HepG2 (cell line): ENCODE measurements at regions not wholly inside any gene's neighbourhood (a gene's known extent, or its start where the extent isn't known, plus 50 kb on each side); places are given as distances from the start of the nearest gene placed in this dataset.

Source experiments
- ATAC-seq: fragments of 200-7000 bp; cut with Tn5 transposase; 3 replicates; pipeline ENCODE4 v1.9.1; 2020; ENCODE audit warnings: mild to moderate bottlenecking, moderate library complexity
- BruUV-seq: library from RNA; stranded (reverse); fragments of 400-500 nt; replicated peaks from 2 replicates; lab custom pipeline; 2021; lab: Mats Ljungman, UMichigan
- CTCF ChIA-PET: fragments of 300-600 bp; formaldehyde crosslinking; extraction: SDS; loops from one replicate; lab custom pipeline; 2021; ENCODE audit warnings: low total read pairs, inconsistent platforms, low intra/inter-chr PET ratio; lab: Yijun Ruan, JAX
- POLR2A ChIA-PET: fragments of 350-600 bp; sonication (Branson Sonifier 250); formaldehyde crosslinking; loops from one replicate; lab custom pipeline; 2020; ENCODE audit warnings: antibody characterized with exemption, inconsistent platforms; lab: Yijun Ruan, JAX
- DNase-seq: peaks from one replicate; pipeline ENCODE4 v3.0.0-alpha.2; 2015; ENCODE audit warnings: low spot score
- FAIRE-seq: peaks from 3 replicates; lab custom pipeline; 2011; peaks lifted over from hg19 to GRCh38; lab: Jason Lieb, UNC
- H2AFZ ChIP-seq: one replicate; pipeline ENCODE4 v1.6.1; 2011; ENCODE audit warnings: low read length, inconsistent platforms
- H3K27ac ChIP-seq: fragments of 300-600 bp; 3 replicates; pipeline ENCODE4 v1.8.0; 2011; ENCODE audit warnings: mixed run types, mild to moderate bottlenecking, mixed read lengths, low read length, inconsistent platforms; ENCODE audit not compliant: insufficient read depth; ENCODE audit errors: extremely low read length
- H3K27me3 ChIP-seq, 2 experiments: fragments of 200-600 bp in 1 of 2; 2 replicates in 1 of 2; 3 replicates in 1 of 2; pipeline versions ENCODE4 v1.6.0 to v1.8.0; 2011; ENCODE audit warnings: low read length in 2 of 2, mild to moderate bottlenecking in 2 of 2, moderate library complexity in 2 of 2, inconsistent platforms in 1 of 2; ENCODE audit not compliant: insufficient read depth in 2 of 2, control insufficient read depth in 1 of 2
- H3K36me3 ChIP-seq, 2 experiments: fragments of 200-600 bp in 1 of 2; replicated peaks in 1 of 2; 2 replicates in 1 of 2; 3 replicates in 1 of 2; pipeline versions ENCODE4 v1.5.1 to v1.8.0; 2011; ENCODE audit warnings: low read length in 2 of 2, inconsistent platforms in 1 of 2; ENCODE audit not compliant: insufficient read depth in 2 of 2, control insufficient read depth in 1 of 2
- H3K4me1 ChIP-seq: 2 replicates; pipeline ENCODE4 v1.5.1; 2012; ENCODE audit warnings: low read length, inconsistent platforms; ENCODE audit not compliant: insufficient read depth
- H3K4me2 ChIP-seq: 2 replicates; pipeline ENCODE4 v1.6.0; 2011; ENCODE audit warnings: low read depth, low read length, inconsistent platforms
- H3K4me3 ChIP-seq, 3 experiments: fragments of 200-600 bp in 1 of 3; sonication (generic), shearing (Covaris generic) in 1 of 3; replicated peaks in 1 of 3; 2 replicates each; pipeline ENCODE4 v1.5.1; 2011 to 2016; ENCODE audit warnings: low read length in 3 of 3, inconsistent platforms in 2 of 3, low read depth in 2 of 3, mild to moderate bottlenecking in 2 of 3, control low read depth in 1 of 3, mixed read lengths in 1 of 3; ENCODE audit not compliant: insufficient read depth in 1 of 3
- H3K79me2 ChIP-seq: one replicate; pipeline ENCODE4 v1.6.1; 2011; ENCODE audit warnings: low read length, inconsistent platforms; ENCODE audit not compliant: insufficient read depth
- H3K9ac ChIP-seq: 2 replicates; pipeline ENCODE4 v1.6.0; 2011; ENCODE audit warnings: mild to moderate bottlenecking, low read depth, low read length, inconsistent platforms; ENCODE audit not compliant: insufficient read depth
- H3K9me3 ChIP-seq: 2 replicates; pipeline ENCODE4 v1.5.1; 2012; ENCODE audit warnings: mild to moderate bottlenecking, low read length
- H4K20me1 ChIP-seq: 2 replicates; pipeline ENCODE4 v1.6.0; 2011; ENCODE audit warnings: inconsistent platforms, mild to moderate bottlenecking, low read length, moderate library complexity; ENCODE audit not compliant: insufficient read depth
- CC2D1A ChIP-seq: sonication (generic); formaldehyde crosslinking; IDR thresholded peaks from 2 replicates; pipeline ENCODE4 v1.8.1; 2023; ENCODE audit warnings: mild to moderate bottlenecking, missing genetic modification reagents
- ERF ChIP-seq: IDR thresholded peaks from 2 replicates; pipeline ENCODE4 v1.6.1; 2018; ENCODE audit warnings: missing biosample characterization, missing genetic modification reagents
- HIVEP1 ChIP-seq: sonication (generic); formaldehyde crosslinking; IDR thresholded peaks from 2 replicates; pipeline ENCODE4 v1.4.0; 2020; ENCODE audit warnings: mild to moderate bottlenecking, missing genetic modification reagents
- JARID2 ChIP-seq: sonication (generic); formaldehyde crosslinking; IDR thresholded peaks from 2 replicates; pipeline ENCODE4 v1.8.1; 2023; ENCODE audit warnings: missing genetic modification reagents, inconsistent platforms; ENCODE audit not compliant: insufficient replicate concordance
- NCOA5 ChIP-seq: sonication (generic); formaldehyde crosslinking; IDR thresholded peaks from 2 replicates; pipeline ENCODE4 v1.4.0; 2020; ENCODE audit warnings: missing genetic modification reagents
- PHF21A ChIP-seq: sonication (generic); formaldehyde crosslinking; IDR thresholded peaks from 2 replicates; pipeline ENCODE4 v1.5.0; 2020; ENCODE audit warnings: mild to moderate bottlenecking, missing genetic modification reagents
- REL ChIP-seq: sonication (generic); formaldehyde crosslinking; conservative IDR thresholded peaks from 2 replicates; pipeline ENCODE4 v1.8.0; 2022; ENCODE audit warnings: mild to moderate bottlenecking, missing genetic modification reagents, moderate library complexity
- RFXANK ChIP-seq: IDR thresholded peaks from 2 replicates; pipeline ENCODE4 v1.6.1; 2016
- SNAI1 ChIP-seq: sonication (generic); formaldehyde crosslinking; IDR thresholded peaks from 2 replicates; pipeline ENCODE4 v1.5.0; 2020; ENCODE audit warnings: mild to moderate bottlenecking, missing genetic modification reagents, borderline replicate concordance
- SP4 ChIP-seq: sonication (generic); formaldehyde crosslinking; IDR thresholded peaks from 2 replicates; pipeline ENCODE4 v1.8.1; 2023; ENCODE audit warnings: mild to moderate bottlenecking, missing genetic modification reagents
- TBP ChIP-seq: sonication (generic); formaldehyde crosslinking; IDR thresholded peaks from 2 replicates; pipeline ENCODE4 v1.5.0; 2020; ENCODE audit warnings: missing genetic modification reagents
- ZNF350 ChIP-seq: sonication (generic); formaldehyde crosslinking; IDR thresholded peaks from 2 replicates; pipeline ENCODE4 v1.4.0; 2020; ENCODE audit warnings: mild to moderate bottlenecking, low read depth, missing genetic modification reagents, borderline replicate concordance
- ZNF558 ChIP-seq: sonication (generic); formaldehyde crosslinking; IDR thresholded peaks from 2 replicates; pipeline ENCODE4 v1.9.0; 2022; ENCODE audit warnings: mild to moderate bottlenecking, missing genetic modification reagents, borderline replicate concordance
- ZNF577 ChIP-seq: sonication (generic); formaldehyde crosslinking; IDR thresholded peaks from 2 replicates; pipeline ENCODE4 v1.4.0; 2020; ENCODE audit warnings: mild to moderate bottlenecking, low read depth, missing genetic modification reagents, borderline replicate concordance
- ZNF790 ChIP-seq: sonication (generic); formaldehyde crosslinking; IDR thresholded peaks from 2 replicates; pipeline ENCODE4 v1.8.0; 2022; ENCODE audit warnings: missing genetic modification reagents, mild to moderate bottlenecking, borderline replicate concordance
- WGBS: methylation state at CpG from one replicate; pipeline ENCODE4 v1.1.6; 2017; ENCODE audit warnings: low lambda C conversion rate; 5-methylcytosine and 5-hydroxymethylcytosine counted together
- in situ Hi-C: cut with HindIII; loops from 2 replicates; pipeline ENCODE4 v1.10.0; 2017; ENCODE audit warnings: low pct_unique_long_range_greater_than_20kb; ENCODE audit not compliant: extremely low pct_ligation_motif_present
- intact Hi-C: fragments of 100-400 bp; cut with micrococcal nuclease; formaldehyde crosslinking; loops from one replicate; pipeline ENCODE4 v1.10.0; 2022; ENCODE audit not compliant: unreplicated experiment
- TF ChIP-seq, protein P1 (sequence below): IDR thresholded peaks from 2 replicates; pipeline ENCODE4 v1.6.1; 2016; ENCODE audit warnings: mild to moderate bottlenecking, missing biosample characterization, missing genetic modification reagents
- TF ChIP-seq, protein P2 (sequence below), 2 experiments: fragments of 450-650 bp in 1 of 2; sonication (generic) in 1 of 2; formaldehyde crosslinking; IDR thresholded peaks; 2 replicates each; pipeline versions ENCODE4 v1.5.0 to v1.8.0; 2020 to 2022; ENCODE audit warnings: mild to moderate bottlenecking in 1 of 2, missing genetic modification reagents in 1 of 2
- TF ChIP-seq, protein P3 (sequence below): sonication (generic); formaldehyde crosslinking; IDR thresholded peaks from one replicate; pipeline ENCODE4 v1.5.1; 2020; ENCODE audit warnings: mild to moderate bottlenecking, missing genetic modification reagents; ENCODE audit errors: not compliant biosample characterization

GRCh38 chr1:208513799-208514198 lies 269.6 kb upstream of the PLXNA2 start (continued):
- TF ChIP-seq, protein P1, sequence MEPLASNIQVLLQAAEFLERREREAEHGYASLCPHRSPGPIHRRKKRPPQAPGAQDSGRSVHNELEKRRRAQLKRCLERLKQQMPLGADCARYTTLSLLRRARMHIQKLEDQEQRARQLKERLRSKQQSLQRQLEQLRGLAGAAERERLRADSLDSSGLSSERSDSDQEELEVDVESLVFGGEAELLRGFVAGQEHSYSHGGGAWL (CRISPR knock-in tag), result no peak
- TF ChIP-seq TBP (no peak), HIVEP1 (CRISPR knock-in tag) (no peak), ZNF790 (CRISPR knock-in tag) (no peak), CC2D1A (CRISPR knock-in tag) (no peak), PHF21A (no peak), NCOA5 (CRISPR knock-in tag) (no peak), ZNF350 (CRISPR knock-in tag) (no peak), REL (no peak), ZNF558 (CRISPR knock-in tag) (no peak), JARID2 (CRISPR knock-in tag) (no peak), ZNF577 (no peak), SNAI1 (CRISPR knock-in tag) (no peak), RFXANK (no peak), SP4 (CRISPR knock-in tag) (no peak)
- TF ChIP-seq, protein P2, sequence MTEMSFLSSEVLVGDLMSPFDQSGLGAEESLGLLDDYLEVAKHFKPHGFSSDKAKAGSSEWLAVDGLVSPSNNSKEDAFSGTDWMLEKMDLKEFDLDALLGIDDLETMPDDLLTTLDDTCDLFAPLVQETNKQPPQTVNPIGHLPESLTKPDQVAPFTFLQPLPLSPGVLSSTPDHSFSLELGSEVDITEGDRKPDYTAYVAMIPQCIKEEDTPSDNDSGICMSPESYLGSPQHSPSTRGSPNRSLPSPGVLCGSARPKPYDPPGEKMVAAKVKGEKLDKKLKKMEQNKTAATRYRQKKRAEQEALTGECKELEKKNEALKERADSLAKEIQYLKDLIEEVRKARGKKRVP (CRISPR knock-in tag; IDR thresholded peaks at IDR 0.05), result no peak

GRCh38 chr1:208515129-208515528 lies 270.9 kb upstream of the PLXNA2 start:
- H3K4me3 ChIP-seq, result no peak overlapping the region
- no peaks in the 10 kb centered on the region for H3K9me3 ChIP-seq
- no peaks in the 10 kb centered on the region for H3K27me3 ChIP-seq
- no peak overlapping the region for H3K4me2 ChIP-seq
- no peak overlapping the region for H3K9ac ChIP-seq
- no peak overlapping the region for H3K27ac ChIP-seq
- H3K36me3 ChIP-seq, result no peaks in the 10 kb centered on the region
- CTCF ChIA-PET, result no interaction called here
- POLR2A ChIA-PET, result no interaction called here
- 8% methylated on average over 3 of the region's 3 CpGs for WGBS
- FAIRE-seq (no peak), DNase-seq (no peak), ATAC-seq (no peak)
- no peaks in the 10 kb centered on the region for H3K79me2 ChIP-seq
- no peak overlapping the region for H2AFZ ChIP-seq
- BruUV-seq, result no TSS peak
- H4K20me1 ChIP-seq, result no peaks in the 10 kb centered on the region
- intact Hi-C loops (no loop called here), in situ Hi-C loops (no loop called here)
- H3K4me1 ChIP-seq, result no peaks in the 10 kb centered on the region
- no peak for TF ChIP-seq ERF (CRISPR knock-in tag)
- TF ChIP-seq, protein P3, sequence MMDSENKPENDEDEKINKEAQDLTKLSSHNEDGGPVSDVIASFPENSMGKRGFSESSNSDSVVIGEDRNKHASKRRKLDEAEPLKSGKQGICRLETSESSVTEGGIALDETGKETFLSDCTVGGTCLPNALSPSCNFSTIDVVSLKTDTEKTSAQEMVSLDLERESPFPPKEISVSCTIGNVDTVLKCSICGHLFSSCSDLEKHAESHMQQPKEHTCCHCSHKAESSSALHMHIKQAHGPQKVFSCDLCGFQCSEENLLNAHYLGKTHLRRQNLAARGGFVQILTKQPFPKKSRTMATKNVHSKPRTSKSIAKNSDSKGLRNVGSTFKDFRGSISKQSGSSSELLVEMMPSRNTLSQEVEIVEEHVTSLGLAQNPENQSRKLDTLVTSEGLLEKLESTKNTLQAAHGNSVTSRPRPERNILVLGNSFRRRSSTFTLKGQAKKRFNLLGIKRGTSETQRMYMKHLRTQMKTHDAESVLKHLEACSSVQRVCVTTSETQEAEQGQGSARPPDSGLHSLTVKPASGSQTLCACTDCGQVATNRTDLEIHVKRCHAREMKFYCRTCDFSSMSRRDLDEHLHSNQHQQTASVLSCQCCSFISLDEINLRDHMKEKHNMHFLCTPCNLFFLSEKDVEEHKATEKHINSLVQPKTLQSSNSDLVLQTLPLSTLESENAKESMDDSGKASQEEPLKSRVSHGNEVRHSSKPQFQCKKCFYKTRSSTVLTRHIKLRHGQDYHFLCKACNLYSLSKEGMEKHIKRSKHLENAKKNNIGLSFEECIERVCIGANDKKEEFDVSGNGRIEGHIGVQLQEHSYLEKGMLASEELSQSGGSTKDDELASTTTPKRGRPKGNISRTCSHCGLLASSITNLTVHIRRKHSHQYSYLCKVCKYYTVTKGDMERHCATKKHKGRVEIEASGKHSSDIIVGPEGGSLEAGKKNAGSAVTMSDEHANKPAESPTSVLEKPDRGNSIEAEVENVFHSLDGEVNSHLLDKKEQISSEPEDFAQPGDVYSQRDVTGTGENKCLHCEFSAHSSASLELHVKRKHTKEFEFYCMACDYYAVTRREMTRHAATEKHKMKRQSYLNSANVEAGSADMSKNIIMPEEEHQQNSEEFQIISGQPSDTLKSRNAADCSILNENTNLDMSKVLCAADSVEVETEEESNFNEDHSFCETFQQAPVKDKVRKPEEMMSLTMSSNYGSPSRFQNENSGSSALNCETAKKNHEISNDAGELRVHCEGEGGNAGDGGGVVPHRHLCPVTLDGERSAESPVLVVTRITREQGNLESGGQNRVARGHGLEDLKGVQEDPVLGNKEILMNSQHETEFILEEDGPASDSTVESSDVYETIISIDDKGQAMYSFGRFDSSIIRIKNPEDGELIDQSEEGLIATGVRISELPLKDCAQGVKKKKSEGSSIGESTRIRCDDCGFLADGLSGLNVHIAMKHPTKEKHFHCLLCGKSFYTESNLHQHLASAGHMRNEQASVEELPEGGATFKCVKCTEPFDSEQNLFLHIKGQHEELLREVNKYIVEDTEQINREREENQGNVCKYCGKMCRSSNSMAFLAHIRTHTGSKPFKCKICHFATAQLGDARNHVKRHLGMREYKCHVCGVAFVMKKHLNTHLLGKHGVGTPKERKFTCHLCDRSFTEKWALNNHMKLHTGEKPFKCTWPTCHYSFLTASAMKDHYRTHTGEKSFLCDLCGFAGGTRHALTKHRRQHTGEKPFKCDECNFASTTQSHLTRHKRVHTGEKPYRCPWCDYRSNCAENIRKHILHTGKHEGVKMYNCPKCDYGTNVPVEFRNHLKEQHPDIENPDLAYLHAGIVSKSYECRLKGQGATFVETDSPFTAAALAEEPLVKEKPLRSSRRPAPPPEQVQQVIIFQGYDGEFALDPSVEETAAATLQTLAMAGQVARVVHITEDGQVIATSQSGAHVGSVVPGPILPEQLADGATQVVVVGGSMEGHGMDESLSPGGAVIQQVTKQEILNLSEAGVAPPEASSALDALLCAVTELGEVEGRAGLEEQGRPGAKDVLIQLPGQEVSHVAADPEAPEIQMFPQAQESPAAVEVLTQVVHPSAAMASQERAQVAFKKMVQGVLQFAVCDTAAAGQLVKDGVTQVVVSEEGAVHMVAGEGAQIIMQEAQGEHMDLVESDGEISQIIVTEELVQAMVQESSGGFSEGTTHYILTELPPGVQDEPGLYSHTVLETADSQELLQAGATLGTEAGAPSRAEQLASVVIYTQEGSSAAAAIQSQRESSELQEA (CRISPR knock-in tag), result no peak
